PC-9 (cell line): ENCODE measurements at regions not wholly inside any gene's neighbourhood (a gene's known extent, or its start where the extent isn't known, plus 50 kb on each side); places are given as distances from the start of the nearest gene placed in this dataset.

Experiments
- BruUV-seq: library from RNA; stranded (reverse); fragments of 400-500 nt; replicated peaks from 2 replicates; lab custom pipeline; 2021; lab: Mats Ljungman, UMichigan
- CTCF ChIA-PET: fragments of 300-600 bp; sonication (Branson Sonifier 250); formaldehyde crosslinking; loops from one replicate; lab custom pipeline; 2022; ENCODE audit warnings: antibody characterized with exemption; lab: Charles Lee
- POLR2A ChIA-PET: fragments of 300-600 bp; sonication (Branson Sonifier 250); formaldehyde crosslinking; loops from one replicate; lab custom pipeline; 2022; ENCODE audit warnings: antibody characterized with exemption; ENCODE audit not compliant: unreplicated experiment; lab: Charles Lee
- DNase-seq, 2 experiments: peaks; one replicate each; pipeline versions ENCODE4 v3.0.0 to v3.0.0-alpha.2; 2015 to 2022; ENCODE audit warnings: mixed read lengths in 1 of 2
- H2AFZ ChIP-seq: fragments of 200-600 bp; sonication (generic); 2 replicates; pipeline ENCODE4 v1.8.1; 2017; ENCODE audit warnings: antibody characterized with exemption
- H3F3A ChIP-seq: fragments of 200-600 bp; sonication (generic); 2 replicates; pipeline ENCODE4 v1.8.1; 2017; ENCODE audit warnings: antibody characterized with exemption, mild to moderate bottlenecking, low read depth; ENCODE audit not compliant: insufficient read depth
- H3K27ac ChIP-seq: fragments of 200-600 bp; sonication (generic); 2 replicates; pipeline ENCODE4 v1.6.1; 2016; ENCODE audit warnings: mixed run types
- H3K27me3 ChIP-seq: fragments of 200-600 bp; sonication (generic); 2 replicates; pipeline ENCODE4 v1.6.1; 2016; ENCODE audit warnings: low read depth, mixed run types; ENCODE audit not compliant: insufficient read depth
- H3K36me3 ChIP-seq: fragments of 200-600 bp; sonication (generic); 2 replicates; pipeline ENCODE4 v1.6.1; 2016; ENCODE audit warnings: low read depth, mixed run types
- H3K4me1 ChIP-seq: fragments of 200-600 bp; sonication (generic); replicated peaks from 2 replicates; pipeline ENCODE4 v1.6.1; 2016; ENCODE audit warnings: mixed run types; ENCODE audit not compliant: insufficient read depth
- H3K4me2 ChIP-seq: fragments of 200-600 bp; sonication (generic); 2 replicates; pipeline ENCODE4 v1.6.1; 2017; ENCODE audit warnings: mixed run types
- H3K4me3 ChIP-seq: fragments of 200-600 bp; sonication (generic); 2 replicates; pipeline ENCODE4 v1.6.1; 2016; ENCODE audit warnings: mixed run types
- H3K79me2 ChIP-seq: fragments of 200-600 bp; sonication (generic); 2 replicates; pipeline ENCODE4 v1.6.1; 2017; ENCODE audit warnings: low read depth, mixed run types
- H3K9me2 ChIP-seq: fragments of 200-600 bp; sonication (generic); 2 replicates; pipeline ENCODE4 v1.8.1; 2017; ENCODE audit warnings: mild to moderate bottlenecking; ENCODE audit not compliant: insufficient read depth
- H3K9me3 ChIP-seq: fragments of 200-600 bp; sonication (generic); 2 replicates; pipeline ENCODE4 v1.8.1; 2016; ENCODE audit warnings: low read depth; ENCODE audit not compliant: insufficient read depth
- H4K20me1 ChIP-seq: fragments of 200-600 bp; sonication (generic); 2 replicates; pipeline ENCODE4 v1.8.1; 2017; ENCODE audit not compliant: insufficient read depth
- CTCF ChIP-seq: fragments of 200-600 bp; sonication (generic); conservative IDR thresholded peaks from 2 replicates; pipeline ENCODE4 v1.6.1; 2017; ENCODE audit warnings: mixed run types, antibody characterized with exemption, mild to moderate bottlenecking, moderate library complexity
- EZH2 ChIP-seq: fragments of 200-600 bp; sonication (generic); IDR thresholded peaks from 2 replicates; pipeline ENCODE4 v1.8.0; 2017; ENCODE audit warnings: antibody characterized with exemption, low read depth
- intact Hi-C: fragments of 100-400 bp; cut with micrococcal nuclease; formaldehyde crosslinking; loops from one replicate; pipeline ENCODE4 v1.10.0; 2022; ENCODE audit not compliant: unreplicated experiment

DNA sequence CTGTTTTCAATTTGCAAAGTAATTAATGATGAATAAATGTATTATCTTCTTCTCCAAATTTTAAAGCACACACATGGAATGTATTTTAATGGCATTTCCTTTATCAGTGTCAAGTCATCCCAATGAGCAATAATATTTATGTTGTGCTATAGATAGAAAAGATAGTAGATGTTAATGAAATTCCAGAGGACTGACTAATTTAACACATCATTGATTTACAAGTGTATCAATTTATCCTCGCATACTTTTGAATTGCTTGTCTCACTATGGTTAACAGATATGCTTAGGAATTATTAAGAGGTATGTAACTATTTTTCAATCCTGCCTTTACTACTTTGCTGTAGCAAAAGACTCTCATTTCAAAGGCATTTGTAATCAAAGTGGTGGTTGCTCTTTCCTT lies 842.9 kb downstream of the SLC6A15 start:
- Histone ChIP-seq H3K9me2 (no peaks in the 10 kb centered on the region; the same call in 1 of the 2 replicates), H3F3A (no peaks in the 10 kb centered on the region), H3K4me1 (no peaks in the 10 kb centered on the region), H2AFZ (no peak overlapping the region), H3K27me3 (no peaks in the 10 kb centered on the region), H3K79me2 (no peaks in the 10 kb centered on the region), H3K27ac (no peak overlapping the region), H3K4me2 (no peak overlapping the region), H3K4me3 (no peak overlapping the region), H4K20me1 (no peaks in the 10 kb centered on the region), H3K9me3 (no peaks in the 10 kb centered on the region), H3K36me3 (no peaks in the 10 kb centered on the region)
- BruUV-seq: no TSS peak
- no peak for DNase-seq
- CTCF ChIA-PET: no interaction called here
- intact Hi-C loops: no loop called here
- TF ChIP-seq CTCF: no peak
- no peak for TF ChIP-seq EZH2
- POLR2A ChIA-PET: no interaction called here

GRCh38 chr12:84069198-84069597 lies 843.4 kb downstream of the SLC6A15 start:
- no TSS peak for BruUV-seq
- Histone ChIP-seq H3K9me3 (no peaks in the 10 kb centered on the region), H2AFZ (no peak overlapping the region), H3K9me2 (no peaks in the 10 kb centered on the region; the same call in 1 of the 2 replicates), H3K36me3 (no peaks in the 10 kb centered on the region), H3F3A (no peaks in the 10 kb centered on the region), H3K4me1 (no peaks in the 10 kb centered on the region), H3K27me3 (no peaks in the 10 kb centered on the region), H3K79me2 (no peaks in the 10 kb centered on the region), H3K4me3 (no peak overlapping the region), H3K4me2 (no peak overlapping the region), H4K20me1 (no peaks in the 10 kb centered on the region), H3K27ac (no peak overlapping the region)
- TF ChIP-seq EZH2 (no peak), CTCF (no peak)
- ChIA-PET POLR2A (no interaction called here), CTCF (no interaction called here)
- DNase-seq: no peak
- intact Hi-C loops: no loop called here

- Histone ChIP-seq H2AFZ (no peak overlapping the region), H3K36me3 (no peaks in the 10 kb centered on the region), H3K4me1 (no peaks in the 10 kb centered on the region), H3K27ac (no peak overlapping the region), H3K4me3 (no peak overlapping the region), H3K9me2 (no peaks in the 10 kb centered on the region), H3F3A (no peaks in the 10 kb centered on the region), H3K9me3 (no peaks in the 10 kb centered on the region), H3K79me2 (no peaks in the 10 kb centered on the region), H3K4me2 (no peak overlapping the region), H3K27me3 (no peaks in the 10 kb centered on the region), H4K20me1 (no peaks in the 10 kb centered on the region)
- TF ChIP-seq EZH2: no peak
- TF ChIP-seq CTCF: no peak
- no peak for DNase-seq
- no TSS peak for BruUV-seq
- POLR2A ChIA-PET: no interaction called here
- CTCF ChIA-PET: no interaction called here
- intact Hi-C loops: no loop called here
Measured at GRCh38 chr12:84058136-84058535, 854.5 kb downstream of the SLC6A15 start.
